Stimulated activated memory B cell treated with anti-CD40 and anti-IgM and Interleukin-4, amounts not matched to agents 10 μg/mL and 1 μg/mL and 100 μg/mL, for 72 hours (primary cell): ENCODE measurements at regions not wholly inside any gene's neighbourhood (a gene's known extent, or its start where the extent isn't known, plus 50 kb on each side); places are given as distances from the start of the nearest gene placed in this dataset.
"Not testable (repeated sequence)": the region's sequence is repeated elsewhere in the genome, so short reads cannot be mapped to it uniquely, and the experiment has no call there.

Experiments
- ATAC-seq: fragments of 150-1000 bp; cut with Tn5 transposase; 2 replicates; pipeline ENCODE4 v1.10.0; 2021
- H3K27ac Mint-ChIP-seq: one replicate; pipeline ENCODE4 v1.8.0; 2022; ENCODE audit warnings: mild to moderate bottlenecking, mixed read lengths
- H3K27me3 Mint-ChIP-seq: one replicate; pipeline ENCODE4 v1.8.0; 2022; ENCODE audit warnings: mixed read lengths
- H3K36me3 Mint-ChIP-seq: one replicate; pipeline ENCODE4 v1.8.0; 2022; ENCODE audit warnings: mixed read lengths
- H3K4me1 Mint-ChIP-seq: one replicate; pipeline ENCODE4 v1.8.0; 2022; ENCODE audit warnings: mixed read lengths
- H3K4me3 Mint-ChIP-seq: one replicate; pipeline ENCODE4 v1.8.0; 2022; ENCODE audit warnings: mild to moderate bottlenecking, moderate library complexity, mixed read lengths
- H3K9me3 Mint-ChIP-seq: one replicate; pipeline ENCODE4 v1.8.0; 2022; ENCODE audit warnings: mixed read lengths

- Mint-ChIP-seq H3K4me1 (no peaks in the 10 kb centered on the region), H3K9me3 (peaks cover 13% of the 10 kb centered on the region), H3K36me3 (no peaks in the 10 kb centered on the region), H3K4me3 (no peak overlapping the region), H3K27me3 (no peaks in the 10 kb centered on the region), H3K27ac (no peak overlapping the region)
- no peak for ATAC-seq
Observed at GRCh38 chr19:29045679-29046254, 167.2 kb downstream of the UQCRFS1 start.

GRCh38 chr19:29044037-29044436 is 168.9 kb downstream of the UQCRFS1 start:
- no peak for ATAC-seq
- Mint-ChIP-seq H3K4me3 (no peak overlapping the region), H3K36me3 (no peaks in the 10 kb centered on the region), H3K27me3 (no peaks in the 10 kb centered on the region), H3K4me1 (no peaks in the 10 kb centered on the region), H3K27ac (no peak overlapping the region), H3K9me3 (peaks cover 13% of the 10 kb centered on the region)

- no peaks in the 10 kb centered on the region for H3K36me3 Mint-ChIP-seq
- H3K27ac Mint-ChIP-seq = no peak overlapping the region
- no peak overlapping the region for H3K4me3 Mint-ChIP-seq
- H3K9me3 Mint-ChIP-seq = peaks cover 16% of the 10 kb centered on the region
- no peak for ATAC-seq
- no peaks in the 10 kb centered on the region for H3K4me1 Mint-ChIP-seq
- H3K27me3 Mint-ChIP-seq = no peaks in the 10 kb centered on the region
Observed at GRCh38 chr19:29042450-29042849, 170.5 kb downstream of the UQCRFS1 start.

GRCh38 chr19:29040951-29041350 is 172.0 kb downstream of the UQCRFS1 start:
- Mint-ChIP-seq H3K27me3 (no peaks in the 10 kb centered on the region), H3K9me3 (peaks cover 16% of the 10 kb centered on the region), H3K4me1 (no peaks in the 10 kb centered on the region), H3K27ac (no peak overlapping the region), H3K36me3 (no peaks in the 10 kb centered on the region), H3K4me3 (no peak overlapping the region)
- no peak for ATAC-seq

GRCh38 chr19:29040292-29040691 is 172.7 kb downstream of the UQCRFS1 start:
- no peak overlapping the region for H3K4me3 Mint-ChIP-seq
- peaks cover 16% of the 10 kb centered on the region for H3K9me3 Mint-ChIP-seq
- H3K4me1 Mint-ChIP-seq = no peaks in the 10 kb centered on the region
- ATAC-seq = no peak
- H3K27ac Mint-ChIP-seq = no peak overlapping the region
- no peaks in the 10 kb centered on the region for H3K36me3 Mint-ChIP-seq
- H3K27me3 Mint-ChIP-seq = no peaks in the 10 kb centered on the region

- H3K4me1 Mint-ChIP-seq, ATAC-seq, H3K27ac Mint-ChIP-seq, H3K4me3 Mint-ChIP-seq, H3K27me3 Mint-ChIP-seq, H3K36me3 Mint-ChIP-seq: not testable (repeated sequence)
- H3K9me3 Mint-ChIP-seq = peaks cover 13% of the 10 kb centered on the region
Observed at GRCh38 chr19:29039036-29039435, 173.9 kb downstream of the UQCRFS1 start.

GRCh38 chr19:29031216-29031615 is 181.7 kb downstream of the UQCRFS1 start:
- Mint-ChIP-seq H3K27me3 (no peaks in the 10 kb centered on the region), H3K27ac (no peak overlapping the region), H3K4me3 (no peak overlapping the region), H3K36me3 (no peaks in the 10 kb centered on the region), H3K4me1 (no peaks in the 10 kb centered on the region), H3K9me3 (peaks cover 3% of the 10 kb centered on the region)
- ATAC-seq = no peak

GRCh38 chr19:29029268-29029958 is 183.5 kb downstream of the UQCRFS1 start:
- ATAC-seq = no peak
- Mint-ChIP-seq H3K27ac (no peak overlapping the region), H3K27me3 (no peaks in the 10 kb centered on the region), H3K4me1 (no peaks in the 10 kb centered on the region), H3K9me3 (peaks cover 3% of the 10 kb centered on the region), H3K4me3 (no peak overlapping the region), H3K36me3 (no peaks in the 10 kb centered on the region)

- peak; percentile 20 for ATAC-seq
- Mint-ChIP-seq H3K36me3 (no peaks in the 10 kb centered on the region), H3K9me3 (no peaks in the 10 kb centered on the region), H3K4me3 (no peak overlapping the region), H3K4me1 (no peaks in the 10 kb centered on the region), H3K27me3 (no peaks in the 10 kb centered on the region), H3K27ac (no peak overlapping the region)
Observed at GRCh38 chr19:29022599-29022998, 190.4 kb downstream of the UQCRFS1 start.

- H3K9me3 Mint-ChIP-seq = no peaks in the 10 kb centered on the region
- no peak overlapping the region for H3K4me3 Mint-ChIP-seq
- H3K27ac Mint-ChIP-seq = no peak overlapping the region
- H3K4me1 Mint-ChIP-seq = no peaks in the 10 kb centered on the region
- ATAC-seq = peak; percentile 17
- H3K27me3 Mint-ChIP-seq = no peaks in the 10 kb centered on the region
- no peaks in the 10 kb centered on the region for H3K36me3 Mint-ChIP-seq
Observed at GRCh38 chr19:29022165-29022564, 190.8 kb downstream of the UQCRFS1 start.

- H3K9me3 Mint-ChIP-seq = peaks cover 4% of the 10 kb centered on the region
- no peak overlapping the region for H3K27ac Mint-ChIP-seq
- no peak for ATAC-seq
Observed at GRCh38 chr19:29021232-29021916, 191.6 kb downstream of the UQCRFS1 start.

GRCh38 chr19:29019403-29019802 is 193.5 kb downstream of the UQCRFS1 start:
- no peak overlapping the region for H3K4me3 Mint-ChIP-seq
- H3K27ac Mint-ChIP-seq = no peak overlapping the region
- no peaks in the 10 kb centered on the region for H3K4me1 Mint-ChIP-seq
- no peaks in the 10 kb centered on the region for H3K27me3 Mint-ChIP-seq
- no peaks in the 10 kb centered on the region for H3K36me3 Mint-ChIP-seq
- no peak for ATAC-seq
- H3K9me3 Mint-ChIP-seq = peaks cover 12% of the 10 kb centered on the region

More at GRCh38 chr19:29021232-29021916, 191.6 kb downstream of the UQCRFS1 start:
- H3K4me3 Mint-ChIP-seq = no peak overlapping the region
- no peaks in the 10 kb centered on the region for H3K36me3 Mint-ChIP-seq
- H3K27me3 Mint-ChIP-seq = no peaks in the 10 kb centered on the region
- no peaks in the 10 kb centered on the region for H3K4me1 Mint-ChIP-seq

- Mint-ChIP-seq H3K27ac (no peak overlapping the region), H3K9me3 (peaks cover 12% of the 10 kb centered on the region), H3K27me3 (no peaks in the 10 kb centered on the region), H3K36me3 (no peaks in the 10 kb centered on the region), H3K4me1 (no peaks in the 10 kb centered on the region), H3K4me3 (no peak overlapping the region)
- ATAC-seq = no peak
Observed at GRCh38 chr19:29018542-29018941, 194.4 kb downstream of the UQCRFS1 start.

- Mint-ChIP-seq H3K36me3 (no peaks in the 10 kb centered on the region), H3K27me3 (no peaks in the 10 kb centered on the region), H3K27ac (no peak overlapping the region), H3K4me1 (no peaks in the 10 kb centered on the region), H3K4me3 (no peak overlapping the region), H3K9me3 (peaks cover 12% of the 10 kb centered on the region)
- ATAC-seq = no peak
Observed at GRCh38 chr19:29017788-29018187, 195.2 kb downstream of the UQCRFS1 start.

- Mint-ChIP-seq H3K27me3 (no peaks in the 10 kb centered on the region), H3K4me3 (no peak overlapping the region), H3K9me3 (peaks cover 12% of the 10 kb centered on the region), H3K36me3 (no peaks in the 10 kb centered on the region), H3K4me1 (no peaks in the 10 kb centered on the region), H3K27ac (no peak overlapping the region)
- no peak for ATAC-seq
Observed at GRCh38 chr19:29016926-29017760, 195.8 kb downstream of the UQCRFS1 start.
